PC-3 (cell line): ENCODE measurements at regions not wholly inside any gene's neighbourhood (a gene's known extent, or its start where the extent isn't known, plus 50 kb on each side); places are given as distances from the start of the nearest gene placed in this dataset.

Experiments used
- ATAC-seq: fragments of 200-7000 bp; cut with Tn5 transposase; 2 replicates; pipeline ENCODE4 v1.9.1; 2020; ENCODE audit warnings: mild to moderate bottlenecking, moderate library complexity
- BruUV-seq: library from RNA; stranded (reverse); fragments of 400-500 nt; replicated peaks from 2 replicates; lab custom pipeline; 2021; lab: Mats Ljungman, UMichigan
- CTCF ChIA-PET: fragments of 300-600 bp; sonication (Branson Sonifier 250); formaldehyde crosslinking; loops from one replicate; lab custom pipeline; 2022; ENCODE audit warnings: antibody characterized with exemption; lab: Charles Lee
- POLR2A ChIA-PET: fragments of 300-600 bp; sonication (Branson Sonifier 250); formaldehyde crosslinking; loops from one replicate; lab custom pipeline; 2022; ENCODE audit warnings: antibody characterized with exemption; ENCODE audit not compliant: unreplicated experiment; lab: Charles Lee
- DNase-seq: peaks from one replicate; pipeline ENCODE4 v3.0.0-alpha.2; 2015
- H2AFZ ChIP-seq: fragments of 300-600 bp; sonication (generic); 2 replicates; pipeline ENCODE4 v1.6.0; 2016; ENCODE audit warnings: antibody characterized with exemption, low read length
- H3F3A ChIP-seq: fragments of 300-600 bp; sonication (generic); one replicate; pipeline ENCODE4 v1.6.0; 2017; ENCODE audit warnings: antibody characterized with exemption, low read length, control low read depth, mild to moderate bottlenecking; ENCODE audit not compliant: unreplicated experiment
- H3K27ac ChIP-seq: fragments of 300-600 bp; sonication (generic); 2 replicates; pipeline ENCODE4 v1.5.1; 2016; ENCODE audit warnings: mild to moderate bottlenecking, low read length
- H3K27me3 ChIP-seq: fragments of 300-600 bp; sonication (generic); 2 replicates; pipeline ENCODE4 v1.6.1; 2016; ENCODE audit warnings: low read length, mixed read lengths
- H3K36me3 ChIP-seq: fragments of 300-600 bp; sonication (generic); 2 replicates; pipeline ENCODE4 v1.6.1; 2016; ENCODE audit warnings: low read depth, mixed run types, low read length, mixed read lengths
- H3K4me1 ChIP-seq: fragments of 300-600 bp; sonication (generic); 2 replicates; pipeline ENCODE4 v1.5.1; 2016; ENCODE audit warnings: low read length; ENCODE audit not compliant: insufficient read depth
- H3K4me2 ChIP-seq: fragments of 300-600 bp; sonication (generic); 2 replicates; pipeline ENCODE4 v1.6.0; 2016; ENCODE audit warnings: low read length
- H3K4me3 ChIP-seq: fragments of 300-600 bp; sonication (generic); 2 replicates; pipeline ENCODE4 v1.5.1; 2016; ENCODE audit warnings: mild to moderate bottlenecking, low read length, mixed read lengths
- H3K79me2 ChIP-seq: fragments of 300-600 bp; sonication (generic); 2 replicates; pipeline ENCODE4 v1.6.1; 2017; ENCODE audit warnings: low read length, mixed read lengths
- H3K9ac ChIP-seq: fragments of 300-600 bp; sonication (generic); 2 replicates; pipeline ENCODE4 v1.6.0; 2016; ENCODE audit warnings: mild to moderate bottlenecking, low read length
- H3K9me2 ChIP-seq: fragments of 300-600 bp; sonication (generic); replicated peaks from 2 replicates; pipeline ENCODE4 v1.6.1; 2016; ENCODE audit warnings: mixed run types, low read length, mixed read lengths
- H3K9me3 ChIP-seq: fragments of 300-600 bp; sonication (generic); 2 replicates; pipeline ENCODE4 v1.6.1; 2016; ENCODE audit warnings: low read length, mixed read lengths
- H4K20me1 ChIP-seq: fragments of 300-600 bp; sonication (generic); 2 replicates; pipeline ENCODE4 v1.6.1; 2016; ENCODE audit warnings: low read length, mixed read lengths
- CTCF ChIP-seq: fragments of 300-600 bp; sonication (generic); conservative IDR thresholded peaks from 2 replicates; pipeline ENCODE4 v1.5.1; 2017; ENCODE audit warnings: antibody characterized with exemption, low read depth, mild to moderate bottlenecking, low read length
- EZH2 ChIP-seq: fragments of 300-600 bp; sonication (generic); IDR thresholded peaks from one replicate; pipeline ENCODE4 v1.6.1; 2017; ENCODE audit warnings: antibody characterized with exemption, mild to moderate bottlenecking, low read length; ENCODE audit not compliant: unreplicated experiment
- EZH2phosphoT487 ChIP-seq: fragments of 300-600 bp; sonication (generic); IDR thresholded peaks from 2 replicates; pipeline ENCODE4 v1.6.1; 2018; ENCODE audit warnings: mild to moderate bottlenecking, antibody characterized with exemption, low read length, borderline replicate concordance
- intact Hi-C: fragments of 100-400 bp; cut with micrococcal nuclease; formaldehyde crosslinking; loops from 2 replicates; pipeline ENCODE4 v1.9.0; 2023

GRCh38 chr2:134144081-134144596 is 109.7 kb upstream of the MGAT5 start:
- no TSS peak for BruUV-seq
- ATAC-seq (no peak), DNase-seq (no peak)
- no peak overlapping the region for H2AFZ ChIP-seq
- no peak overlapping the region for H3K9ac ChIP-seq
- no peaks in the 10 kb centered on the region for H3K36me3 ChIP-seq
- CTCF ChIA-PET, result no interaction called here
- peaks cover 38% of the 10 kb centered on the region for H3K4me1 ChIP-seq
- H3K9me2 ChIP-seq, result no peaks in the 10 kb centered on the region
- no peak overlapping the region for H3K4me3 ChIP-seq
- no peaks in the 10 kb centered on the region for H3K9me3 ChIP-seq
- peaks cover 56% of the 10 kb centered on the region for H3K79me2 ChIP-seq
- TF ChIP-seq EZH2phosphoT487 (no peak), CTCF (no peak), EZH2 (no peak)
- peaks cover 7% of the 10 kb centered on the region; the same call in 1 of the 2 replicates for H4K20me1 ChIP-seq
- no peak overlapping the region for H3K27ac ChIP-seq
- no peaks in the 10 kb centered on the region for H3K27me3 ChIP-seq
- H3K4me2 ChIP-seq, result no peak overlapping the region
- POLR2A ChIA-PET, result no interaction called here
- no peaks in the 10 kb centered on the region for H3F3A ChIP-seq
- intact Hi-C loops, result no loop called here

GRCh38 chr2:134144651-134145050 is 109.2 kb upstream of the MGAT5 start:
- Histone ChIP-seq H3K4me2 (no peak overlapping the region), H4K20me1 (peaks cover 6% of the 10 kb centered on the region; the same call in 1 of the 2 replicates), H3K27me3 (no peaks in the 10 kb centered on the region), H3K27ac (no peak overlapping the region), H3K9ac (no peak overlapping the region), H3K36me3 (no peaks in the 10 kb centered on the region), H3K4me3 (no peak overlapping the region), H2AFZ (no peak overlapping the region), H3K9me3 (no peaks in the 10 kb centered on the region), H3K79me2 (peaks cover 51% of the 10 kb centered on the region), H3K9me2 (no peaks in the 10 kb centered on the region), H3K4me1 (peaks cover 33% of the 10 kb centered on the region), H3F3A (no peaks in the 10 kb centered on the region)
- intact Hi-C loops, result no loop called here
- DNase-seq (no peak), ATAC-seq (no peak)
- ChIA-PET POLR2A (no interaction called here), CTCF (no interaction called here)
- BruUV-seq, result no TSS peak
- no peak for TF ChIP-seq CTCF
- TF ChIP-seq EZH2phosphoT487, result no peak
- TF ChIP-seq EZH2, result no peak

GRCh38 chr2:134145519-134145918 is 108.4 kb upstream of the MGAT5 start:
- no peak overlapping the region for H3K9ac ChIP-seq
- no peak for ATAC-seq
- no peak overlapping the region for H2AFZ ChIP-seq
- no peak overlapping the region for H3K4me2 ChIP-seq
- H3K9me3 ChIP-seq, result no peaks in the 10 kb centered on the region
- H4K20me1 ChIP-seq, result no peaks in the 10 kb centered on the region
- peaks cover 47% of the 10 kb centered on the region for H3K79me2 ChIP-seq
- POLR2A ChIA-PET, result no interaction called here
- H3K27ac ChIP-seq, result no peak overlapping the region
- no peak overlapping the region for H3K4me3 ChIP-seq
- H3K27me3 ChIP-seq, result no peaks in the 10 kb centered on the region
- TF ChIP-seq EZH2phosphoT487 (no peak), EZH2 (no peak), CTCF (no peak)
- DNase-seq, result no peak
- CTCF ChIA-PET, result no interaction called here
- H3K36me3 ChIP-seq, result no peaks in the 10 kb centered on the region
- H3F3A ChIP-seq, result no peaks in the 10 kb centered on the region
- intact Hi-C loops, result no loop called here
- BruUV-seq, result no TSS peak
- peaks cover 24% of the 10 kb centered on the region for H3K4me1 ChIP-seq
- no peaks in the 10 kb centered on the region for H3K9me2 ChIP-seq
